Neural progenitor cell (in vitro differentiated cells): ENCODE measurements at regions not wholly inside any gene's neighbourhood (a gene's known extent, or its start where the extent isn't known, plus 50 kb on each side); places are given as distances from the start of the nearest gene placed in this dataset.

ENCODE experiments used
- CTCF ChIP-seq: fragments of 200-600 bp; sonication (generic); IDR thresholded peaks from 2 replicates; pipeline ENCODE4 v1.5.1; 2017; ENCODE audit warnings: antibody characterized with exemption, mild to moderate bottlenecking
- EZH2 ChIP-seq: fragments of 200-600 bp; sonication (generic); IDR thresholded peaks from 2 replicates; pipeline ENCODE4 v1.6.1; 2017; ENCODE audit warnings: antibody characterized with exemption, mild to moderate bottlenecking, moderate library complexity
- EZH2phosphoT487 ChIP-seq: fragments of 200-600 bp; sonication (generic); IDR thresholded peaks from 2 replicates; pipeline ENCODE4 v1.6.1; 2017; ENCODE audit warnings: antibody characterized with exemption

GRCh38 chr11:41978945-41979344, 519.5 kb upstream of the LRRC4C start:
- TF ChIP-seq EZH2phosphoT487 = no peak
- no peak for TF ChIP-seq CTCF
- no peak for TF ChIP-seq EZH2
